Suprapubic skin (tissue), 4 donors: ENCODE measurements at regions not wholly inside any gene's neighbourhood (a gene's known extent, or its start where the extent isn't known, plus 50 kb on each side); places are given as distances from the start of the nearest gene placed in this dataset.

Experiments used
- EP300 ChIP-seq: sonication (generic); formaldehyde crosslinking; IDR thresholded peaks from one replicate; pipeline ENCODE4 v1.6.1; 2017; ENCODE audit warnings: antibody characterized with exemption
- POLR2AphosphoS5 ChIP-seq, 3 donors: sonication (generic); formaldehyde crosslinking; IDR thresholded peaks; one replicate each; pipeline ENCODE4 v1.6.1; 2017; ENCODE audit warnings: antibody characterized with exemption in 3 of 3
- TF ChIP-seq, protein P1 (sequence below), 2 donors: fragments of 200-600 bp in 1 of 2; fragments of 450-650 bp in 1 of 2; sonication (generic) in 1 of 2; IDR thresholded peaks; one replicate each; pipeline ENCODE4 v1.5.1; 2016 to 2019; ENCODE audit warnings: antibody characterized with exemption in 2 of 2, mild to moderate bottlenecking in 1 of 2, moderate library complexity in 1 of 2

DNA sequence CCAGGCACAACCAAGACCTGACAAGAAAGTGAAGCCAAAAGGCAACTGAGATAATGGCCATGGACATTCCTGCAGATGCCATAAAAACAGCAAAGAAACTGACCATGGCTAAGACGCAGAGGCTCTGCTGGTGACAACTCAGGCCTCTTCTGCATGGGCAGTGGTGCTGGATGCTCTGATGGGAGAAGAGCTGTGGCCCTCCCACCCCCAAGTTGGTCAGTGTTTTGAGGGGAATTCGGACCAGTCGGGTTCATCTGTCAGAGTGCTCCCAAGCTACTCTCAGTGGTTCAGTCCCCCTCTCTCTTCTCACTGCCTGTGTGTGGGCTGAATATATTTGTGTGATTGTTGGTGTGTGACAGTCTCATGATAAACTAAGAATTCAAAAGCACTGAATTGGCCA lies 79.0 kb upstream of the GPR26 start:
- TF ChIP-seq, protein P1, sequence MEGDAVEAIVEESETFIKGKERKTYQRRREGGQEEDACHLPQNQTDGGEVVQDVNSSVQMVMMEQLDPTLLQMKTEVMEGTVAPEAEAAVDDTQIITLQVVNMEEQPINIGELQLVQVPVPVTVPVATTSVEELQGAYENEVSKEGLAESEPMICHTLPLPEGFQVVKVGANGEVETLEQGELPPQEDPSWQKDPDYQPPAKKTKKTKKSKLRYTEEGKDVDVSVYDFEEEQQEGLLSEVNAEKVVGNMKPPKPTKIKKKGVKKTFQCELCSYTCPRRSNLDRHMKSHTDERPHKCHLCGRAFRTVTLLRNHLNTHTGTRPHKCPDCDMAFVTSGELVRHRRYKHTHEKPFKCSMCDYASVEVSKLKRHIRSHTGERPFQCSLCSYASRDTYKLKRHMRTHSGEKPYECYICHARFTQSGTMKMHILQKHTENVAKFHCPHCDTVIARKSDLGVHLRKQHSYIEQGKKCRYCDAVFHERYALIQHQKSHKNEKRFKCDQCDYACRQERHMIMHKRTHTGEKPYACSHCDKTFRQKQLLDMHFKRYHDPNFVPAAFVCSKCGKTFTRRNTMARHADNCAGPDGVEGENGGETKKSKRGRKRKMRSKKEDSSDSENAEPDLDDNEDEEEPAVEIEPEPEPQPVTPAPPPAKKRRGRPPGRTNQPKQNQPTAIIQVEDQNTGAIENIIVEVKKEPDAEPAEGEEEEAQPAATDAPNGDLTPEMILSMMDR (IDR thresholded peaks at IDR 0.05) = no peak
- TF ChIP-seq EP300 (no peak), POLR2AphosphoS5 (IDR thresholded peaks at IDR 0.05) (no peak)
